ENCODE measurements at regions not wholly inside any gene's neighbourhood (a gene's known extent, or its start where the extent isn't known, plus 50 kb on each side); places are given as distances from the start of the nearest gene placed in this dataset.

DNA sequence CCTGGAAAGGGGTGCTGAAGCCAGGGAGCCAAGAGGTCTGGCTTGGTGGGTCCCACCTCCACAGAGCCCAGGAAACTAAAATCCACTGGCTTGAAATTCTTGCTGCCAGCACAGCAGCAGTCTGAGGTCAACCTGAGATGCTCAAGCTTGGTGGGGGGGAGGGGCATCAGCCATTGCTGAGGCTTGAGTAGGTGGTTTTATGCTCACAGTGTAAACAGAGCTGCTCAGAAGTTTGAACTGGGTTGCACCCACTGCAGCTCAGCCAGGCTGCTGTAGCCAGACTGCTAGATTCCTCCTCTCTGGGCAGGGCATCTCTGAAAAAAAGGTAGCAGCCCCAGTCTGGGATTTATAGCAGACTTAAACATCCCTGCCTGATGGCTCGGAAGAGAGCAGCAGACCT is 55.5 kb upstream of the FBXL17 start:
- no peak for DNase-seq

DNA sequence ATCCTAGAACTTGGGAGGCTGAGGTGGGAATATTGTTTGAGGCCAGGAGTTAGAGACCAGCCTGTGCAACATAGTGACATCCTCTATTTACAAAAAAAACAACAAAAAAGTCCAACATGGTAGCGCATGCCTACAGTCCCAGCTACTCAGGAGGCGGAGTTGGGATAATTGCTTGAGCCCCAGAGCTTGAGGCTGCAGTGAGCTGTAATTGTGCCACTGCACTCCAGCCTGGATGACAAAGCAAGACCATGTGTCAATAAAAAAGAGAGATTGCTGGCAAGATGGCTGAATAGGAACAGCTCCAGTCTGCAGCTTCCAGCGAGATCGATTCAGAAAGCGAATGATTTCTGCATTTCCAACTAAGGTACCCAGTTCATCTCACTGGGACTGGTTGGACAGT is 54.8 kb upstream of the FBXL17 start:
- DNase-seq: no peak

DNA sequence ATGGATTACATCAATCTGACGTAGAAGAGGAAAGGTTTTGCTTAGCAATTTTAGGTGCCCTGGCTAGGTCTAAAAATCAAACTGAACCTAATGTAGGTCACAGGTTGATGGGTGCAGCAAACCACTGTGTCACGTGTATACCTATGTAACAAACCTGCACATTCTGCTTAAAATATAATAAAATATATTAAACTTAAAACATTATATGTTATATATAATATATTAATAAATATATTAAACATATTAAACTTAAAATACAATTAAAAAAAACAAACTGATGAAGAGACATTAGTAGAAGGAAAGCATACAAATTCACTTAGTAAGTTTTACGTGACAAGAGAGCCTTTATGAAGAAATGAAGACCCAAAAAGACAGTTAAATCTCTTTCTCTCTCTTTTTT is 51.7 kb upstream of the FBXL17 start:
- DNase-seq: no peak

DNA sequence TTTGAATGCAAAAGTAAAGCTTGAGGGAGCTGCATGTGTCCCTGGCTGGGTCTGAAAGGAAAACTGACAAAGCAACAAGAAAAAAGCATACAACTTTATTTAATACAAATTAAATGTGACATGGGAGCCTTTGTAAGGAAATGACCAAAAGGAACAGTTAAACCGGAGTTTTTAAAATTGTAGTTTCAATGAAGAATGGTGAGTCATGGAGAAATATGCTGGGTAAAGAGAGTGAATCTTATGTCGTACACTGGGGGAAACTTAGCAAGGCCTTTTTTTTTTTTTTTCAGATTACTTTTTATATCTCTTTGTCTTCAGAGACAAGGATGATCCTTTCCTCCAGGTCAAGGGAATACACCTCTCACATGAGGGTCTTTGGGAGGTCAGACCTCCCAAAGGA is 50.1 kb upstream of the FBXL17 start:
- DNase-seq: no peak

All from KG1 (cell line).